Central memory CD4-positive, alpha-beta T cell (primary cell): ENCODE measurements at regions not wholly inside any gene's neighbourhood (a gene's known extent, or its start where the extent isn't known, plus 50 kb on each side); places are given as distances from the start of the nearest gene placed in this dataset.

ENCODE experiments used
- DNase-seq: peaks from one replicate; pipeline ENCODE4 v3.0.0; 2022

GRCh38 chr9:1598270-1598669 lies 416.9 kb upstream of the SMARCA2 start:
- no peak for DNase-seq

DNA sequence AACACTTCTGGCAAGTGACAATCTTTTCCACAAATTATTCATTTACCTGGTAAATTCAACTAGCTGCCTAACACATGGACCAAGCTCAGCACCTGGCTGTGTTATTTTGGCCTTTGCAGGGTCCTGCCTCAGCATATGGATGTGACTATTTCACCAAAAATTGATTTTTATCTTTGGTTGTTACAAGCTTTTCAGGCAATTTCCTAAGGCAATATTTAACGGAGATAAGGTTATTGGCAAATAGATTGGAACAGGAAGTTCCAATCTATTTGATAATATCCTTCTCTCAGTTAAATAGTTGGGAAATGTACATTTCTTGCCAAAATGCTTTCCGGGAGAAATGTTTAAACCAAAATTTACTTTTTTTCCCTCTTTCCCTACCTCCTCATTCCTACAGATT lies 415.2 kb upstream of the SMARCA2 start:
- DNase-seq = no peak

GRCh38 chr9:1604942-1605560 lies 410.1 kb upstream of the SMARCA2 start:
- no peak for DNase-seq

DNA sequence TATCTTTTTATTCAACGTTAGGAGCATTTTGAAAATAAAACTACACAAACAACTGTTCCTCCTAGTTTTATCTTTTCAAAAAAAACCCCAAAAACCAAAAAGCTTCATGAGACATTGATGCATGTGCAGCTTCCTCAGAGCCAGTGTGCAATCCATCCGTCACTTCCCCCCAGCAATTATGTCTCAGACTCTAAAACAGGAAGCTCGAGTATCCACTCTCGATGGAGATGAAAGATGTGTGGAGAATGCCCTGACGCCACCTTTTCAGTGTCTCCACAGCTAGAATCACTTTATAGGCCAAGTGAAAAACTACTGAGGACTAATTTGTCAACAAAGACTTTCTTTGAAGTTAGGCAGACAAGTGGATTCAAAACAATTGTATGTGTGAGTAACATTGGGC lies 408.9 kb upstream of the SMARCA2 start:
- DNase-seq = no peak

DNA sequence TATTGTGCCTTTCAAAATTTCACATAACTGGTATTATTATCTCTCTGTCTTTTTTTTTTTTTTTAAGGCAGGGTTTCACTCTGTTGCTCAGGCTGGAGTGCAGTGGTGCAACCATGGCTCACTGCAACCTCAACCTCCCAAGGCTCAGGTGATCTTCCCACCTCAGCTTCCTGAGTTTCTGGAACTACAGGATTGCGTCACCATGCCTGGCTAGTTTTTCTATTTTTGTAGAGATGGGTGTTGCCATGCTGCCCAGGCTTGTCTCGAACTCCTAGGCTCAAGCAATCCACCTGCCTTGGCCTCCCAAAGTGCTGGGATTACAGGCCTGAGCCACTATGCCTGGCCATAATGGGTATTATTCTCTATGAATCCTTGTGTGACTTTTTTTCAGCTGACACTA lies 402.3 kb upstream of the SMARCA2 start:
- DNase-seq = no peak

GRCh38 chr9:1617419-1617818 lies 397.7 kb upstream of the SMARCA2 start:
- DNase-seq = no peak

GRCh38 chr9:1619915-1620710 lies 395.0 kb upstream of the SMARCA2 start:
- no peak for DNase-seq

DNA sequence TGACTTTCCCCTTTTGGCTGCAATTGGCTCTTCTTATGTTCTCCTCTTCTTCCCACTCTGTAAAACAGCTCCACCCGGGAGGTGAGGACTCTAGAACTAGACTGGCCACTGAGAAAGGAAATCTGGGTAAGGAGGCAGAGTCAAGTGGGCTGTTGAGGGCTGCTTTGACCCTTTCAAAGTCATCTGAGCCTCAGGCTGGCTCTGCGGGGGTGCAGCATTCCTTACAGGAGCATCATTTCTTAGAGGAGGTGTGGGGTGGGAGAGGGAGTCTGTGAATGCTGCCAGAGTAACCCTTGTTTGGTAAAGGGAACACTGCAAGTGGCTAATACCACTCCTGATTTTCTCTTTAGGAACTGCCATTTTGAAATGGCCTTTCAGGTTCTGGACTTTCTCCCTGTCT lies 377.7 kb upstream of the SMARCA2 start:
- DNase-seq = no peak

DNA sequence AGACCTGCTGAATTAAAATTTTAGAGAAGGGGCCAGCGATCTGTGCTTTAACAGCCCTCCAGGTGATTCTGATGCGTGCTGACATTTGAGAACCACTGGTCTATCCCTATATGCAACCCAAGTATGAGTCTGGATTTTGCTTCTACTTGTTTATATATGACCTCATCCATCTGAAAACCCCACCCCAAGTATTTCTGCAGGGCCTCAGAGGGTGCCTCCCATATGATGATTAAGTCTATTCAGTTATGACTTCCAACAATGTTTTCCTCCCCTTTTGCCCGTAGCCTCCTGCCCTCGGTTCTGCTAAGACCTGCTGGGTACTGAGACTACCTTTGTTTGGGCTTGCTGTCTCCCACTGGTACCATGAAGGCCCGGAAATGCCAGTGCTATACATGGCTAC lies 376.0 kb upstream of the SMARCA2 start:
- no peak for DNase-seq

DNA sequence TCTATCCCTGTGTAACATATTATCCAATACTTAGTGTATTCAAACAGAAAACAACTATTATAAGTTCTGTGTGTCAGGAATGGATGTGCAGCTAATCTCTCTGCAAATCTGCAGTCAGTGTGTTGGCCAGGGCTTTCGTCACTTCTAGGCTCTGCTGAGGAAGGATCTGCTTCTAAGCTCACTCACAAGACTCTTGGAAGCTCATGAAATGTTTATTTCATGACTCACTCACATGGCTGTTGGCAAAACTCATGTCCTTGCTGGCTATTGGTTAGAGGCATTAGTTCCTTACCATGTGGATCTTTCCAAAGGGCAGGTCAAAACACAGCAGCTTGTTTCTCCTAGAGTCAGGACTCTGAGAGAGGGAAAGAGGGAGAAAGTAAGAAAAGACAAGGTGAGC lies 367.4 kb upstream of the SMARCA2 start:
- DNase-seq = no peak

DNA sequence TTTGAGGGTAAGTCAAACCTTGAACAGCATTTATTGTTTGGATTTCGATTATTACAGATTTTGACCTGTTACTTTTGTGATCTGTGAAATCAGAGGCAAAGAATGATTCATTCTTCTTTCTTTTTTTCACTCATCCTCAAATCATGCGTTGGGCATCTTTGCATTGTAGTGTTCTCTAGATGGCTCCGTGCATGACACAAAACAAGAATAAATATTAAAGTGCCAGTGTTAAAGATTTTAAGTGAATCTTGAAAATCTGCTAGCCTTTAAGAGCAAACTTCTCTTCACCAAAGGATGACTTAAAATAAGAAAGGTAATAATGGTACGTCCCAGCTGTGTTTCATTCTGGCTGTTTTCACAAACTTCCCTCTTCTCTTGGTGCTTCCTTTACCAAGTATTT lies 361.9 kb upstream of the SMARCA2 start:
- DNase-seq = no peak

DNA sequence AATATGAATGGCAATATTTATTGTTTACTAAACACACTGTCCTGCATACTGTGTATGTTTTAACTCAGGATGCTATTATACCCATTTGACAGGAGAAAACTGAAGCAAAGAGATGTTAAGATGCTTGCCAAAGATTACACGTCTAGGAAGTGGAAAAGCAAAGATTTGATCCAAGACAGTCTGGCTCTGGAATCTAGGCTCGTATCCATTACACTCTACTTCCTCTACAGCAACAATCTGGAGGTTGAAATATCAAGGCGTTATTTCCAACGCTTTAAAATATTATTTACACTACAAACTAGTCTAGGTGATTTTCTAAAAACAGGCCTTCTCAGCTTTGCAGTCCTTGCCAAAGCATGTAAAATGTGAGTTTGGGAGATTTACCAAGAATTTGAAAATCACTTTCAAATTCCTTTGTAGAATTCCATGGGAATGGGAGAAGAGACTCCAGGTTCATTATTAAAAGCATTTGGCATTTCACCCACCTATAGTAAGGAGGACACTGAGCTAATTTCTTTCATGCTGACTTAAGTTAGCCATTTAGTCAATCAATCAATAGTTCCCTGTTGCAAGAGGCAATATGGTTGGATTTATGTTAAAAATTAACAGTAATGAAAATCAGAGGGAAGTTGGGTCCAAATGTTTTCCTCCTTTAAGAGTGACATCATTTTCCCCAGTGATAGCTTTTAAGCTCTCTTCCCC lies 356.3 kb upstream of the SMARCA2 start:
- DNase-seq = no peak

- DNase-seq = no peak
Measured at GRCh38 chr9:1659363-1659690, 355.8 kb upstream of the SMARCA2 start.

DNA sequence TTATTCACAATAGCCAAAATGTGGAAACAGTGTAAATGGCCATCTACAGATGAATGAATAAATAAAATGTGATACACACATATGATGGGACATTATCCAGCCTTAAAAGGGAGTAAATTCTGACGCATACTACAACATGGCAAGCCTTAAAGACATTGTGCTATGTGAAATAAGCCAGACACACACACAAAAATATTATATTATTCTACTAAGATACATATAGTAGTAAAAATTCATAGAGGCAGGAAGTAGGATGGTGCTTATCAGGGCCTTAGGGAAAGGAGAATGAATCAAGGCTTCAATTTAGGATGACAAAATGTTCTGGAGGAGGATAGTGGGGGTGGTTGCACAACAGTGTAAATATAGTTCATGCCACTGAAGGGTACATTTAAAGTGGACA lies 346.7 kb upstream of the SMARCA2 start:
- DNase-seq = no peak

DNA sequence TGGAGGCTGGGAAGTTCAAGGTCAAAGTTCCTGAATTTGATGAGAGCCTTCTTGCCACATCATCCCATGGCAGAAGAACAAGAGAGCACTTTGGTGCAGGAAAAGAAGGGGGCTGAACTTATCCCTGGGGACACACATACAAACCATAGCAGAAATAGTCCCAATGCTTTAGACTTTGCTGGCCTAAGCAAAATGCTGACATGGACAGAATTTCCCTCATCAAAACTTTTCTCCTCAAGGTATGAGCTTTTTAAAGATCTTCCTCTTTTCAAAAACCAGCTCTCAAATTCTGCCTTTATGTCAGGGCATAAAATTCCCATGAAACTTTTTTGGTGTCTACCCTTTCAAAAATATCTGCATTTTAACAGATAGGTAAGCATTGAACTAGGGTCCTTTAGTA lies 341.8 kb upstream of the SMARCA2 start:
- DNase-seq = no peak

GRCh38 chr9:1676771-1677170 lies 338.4 kb upstream of the SMARCA2 start:
- no peak for DNase-seq

DNA sequence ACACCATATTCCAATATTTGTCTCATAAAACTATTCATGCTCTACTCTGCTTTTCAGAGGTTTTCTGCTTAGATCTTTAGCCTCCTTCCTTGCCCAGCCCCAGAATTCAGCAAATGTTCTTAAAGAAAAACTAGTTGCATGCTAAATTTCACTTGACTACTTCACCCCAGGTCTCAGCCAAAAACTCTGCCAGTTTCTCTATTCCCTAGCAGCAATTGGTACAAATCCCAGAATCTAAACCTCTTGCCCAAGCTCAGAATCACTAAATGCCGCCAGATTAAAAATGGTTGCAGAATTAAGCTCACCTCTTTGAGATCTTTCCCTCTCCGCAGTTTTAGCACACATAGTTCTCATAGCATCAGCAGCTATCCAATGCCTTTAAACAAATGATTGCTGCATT lies 331.2 kb upstream of the SMARCA2 start:
- DNase-seq = no peak

DNA sequence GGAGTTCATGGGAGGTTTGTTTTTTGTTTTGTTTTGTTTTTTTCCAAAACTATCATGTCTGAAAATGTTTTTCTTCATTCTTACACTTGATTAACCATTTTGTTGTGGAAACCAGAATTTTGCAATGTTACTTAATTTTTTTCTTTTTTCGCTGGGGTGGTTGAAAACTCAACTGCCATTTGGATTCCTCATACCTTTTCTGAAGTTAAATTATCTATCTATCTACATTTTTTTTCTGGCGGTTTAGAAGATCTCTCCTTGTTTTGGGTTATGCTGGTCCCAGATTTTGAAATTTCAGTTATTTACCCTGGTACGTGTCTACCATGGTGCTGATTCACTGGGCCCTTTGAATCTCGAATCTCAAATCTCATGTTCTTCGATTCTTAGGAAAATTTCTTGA lies 316.2 kb upstream of the SMARCA2 start:
- DNase-seq = no peak

GRCh38 chr9:1701113-1701512 lies 314.0 kb upstream of the SMARCA2 start:
- DNase-seq = no peak

DNA sequence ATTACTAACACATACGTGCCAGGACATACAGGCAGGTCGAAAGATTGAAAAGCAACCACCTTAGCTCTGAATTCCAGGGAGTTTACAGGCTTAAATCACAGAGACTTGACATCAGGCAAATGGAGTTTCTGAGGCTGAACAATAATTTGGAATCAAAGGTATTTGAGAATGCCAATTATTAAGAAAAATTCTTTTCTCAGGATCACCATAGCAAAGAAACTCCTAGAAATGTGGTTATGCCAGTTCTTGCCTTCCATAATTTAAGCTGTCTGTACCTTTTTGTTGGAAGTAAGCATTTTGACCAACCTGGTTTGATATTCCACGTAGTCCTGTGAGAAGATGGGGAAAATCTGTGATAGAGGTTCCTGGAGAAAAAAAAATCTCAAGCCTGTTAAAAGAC lies 312.4 kb upstream of the SMARCA2 start:
- no peak for DNase-seq

- no peak for DNase-seq
Measured at GRCh38 chr9:1707291-1707690, 307.9 kb upstream of the SMARCA2 start.

DNA sequence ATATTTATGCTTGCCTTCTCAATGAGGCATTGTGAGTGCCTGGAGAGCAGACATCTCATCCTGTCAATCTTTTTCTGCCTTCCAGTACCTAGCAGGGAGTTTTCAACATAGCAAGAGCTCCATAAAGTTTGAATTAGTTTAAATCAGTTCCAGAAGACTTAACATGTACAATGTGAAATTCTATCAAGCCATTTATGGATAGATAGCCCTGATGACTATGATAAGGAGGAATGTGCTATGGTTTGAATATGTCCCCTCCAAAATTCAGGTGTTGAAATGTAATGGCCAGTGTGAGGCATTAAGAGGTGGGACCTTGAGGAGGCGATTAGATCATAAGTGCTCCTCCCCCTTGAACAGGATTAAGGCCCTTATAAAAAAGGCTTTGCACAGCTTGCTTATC lies 306.9 kb upstream of the SMARCA2 start:
- DNase-seq = no peak

DNA sequence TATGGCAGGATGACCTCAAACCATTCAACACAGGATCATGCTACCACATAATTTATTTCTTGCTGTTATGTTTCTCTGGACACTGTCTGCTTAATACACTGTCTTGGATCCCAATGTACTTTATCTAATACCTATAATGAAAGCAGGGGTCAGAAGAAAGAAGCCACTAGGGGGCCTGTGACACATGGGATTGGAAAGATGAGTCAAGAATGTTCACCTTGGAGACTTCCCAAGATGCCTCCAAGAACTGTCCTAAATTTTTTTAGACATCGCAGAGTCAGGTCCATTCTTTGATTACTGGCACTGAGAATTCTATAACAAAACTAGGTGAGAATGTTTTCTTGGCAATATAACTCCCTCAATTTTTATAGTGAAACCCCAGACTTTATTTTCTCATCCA lies 305.8 kb upstream of the SMARCA2 start:
- no peak for DNase-seq

DNA sequence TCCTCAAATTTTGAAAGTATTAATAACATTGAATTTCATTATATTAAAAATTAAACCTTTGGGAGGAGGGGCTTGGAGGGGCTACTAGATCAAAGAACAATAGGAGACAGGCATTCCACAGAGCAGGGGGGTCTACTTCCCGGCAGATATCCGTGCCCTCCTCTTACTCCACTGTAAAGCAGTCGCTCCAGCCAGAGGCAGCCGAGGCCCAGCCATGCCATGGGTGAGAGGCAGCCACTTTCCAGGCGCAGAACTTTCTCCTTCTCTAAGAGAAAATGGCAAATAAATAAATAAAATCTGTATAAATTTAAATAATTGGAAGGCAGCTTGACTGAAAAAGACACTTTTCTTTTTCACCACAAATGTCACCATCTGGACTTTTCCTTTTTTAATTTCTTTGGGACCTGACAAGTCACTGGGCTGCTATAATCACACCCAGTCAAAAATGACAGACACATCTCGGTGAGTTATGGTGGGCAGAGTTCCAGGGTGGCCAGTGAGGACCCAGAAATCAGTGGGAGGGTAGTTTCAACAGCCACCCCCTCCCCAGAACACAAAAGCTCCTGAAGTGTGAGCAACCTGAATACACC lies 302.2 kb upstream of the SMARCA2 start:
- DNase-seq = no peak
